NCI-H345 treated with DMSO at 0.1 percent for 48 hours (cell line): ENCODE measurements at regions not wholly inside any gene's neighbourhood (a gene's known extent, or its start where the extent isn't known, plus 50 kb on each side); places are given as distances from the start of the nearest gene placed in this dataset.

Experiments
- DNase-seq: peaks from one replicate; lab custom pipeline; 2025; ENCODE audit not compliant: unreplicated experiment; lab: John Stamatoyannopoulos, UW

DNA sequence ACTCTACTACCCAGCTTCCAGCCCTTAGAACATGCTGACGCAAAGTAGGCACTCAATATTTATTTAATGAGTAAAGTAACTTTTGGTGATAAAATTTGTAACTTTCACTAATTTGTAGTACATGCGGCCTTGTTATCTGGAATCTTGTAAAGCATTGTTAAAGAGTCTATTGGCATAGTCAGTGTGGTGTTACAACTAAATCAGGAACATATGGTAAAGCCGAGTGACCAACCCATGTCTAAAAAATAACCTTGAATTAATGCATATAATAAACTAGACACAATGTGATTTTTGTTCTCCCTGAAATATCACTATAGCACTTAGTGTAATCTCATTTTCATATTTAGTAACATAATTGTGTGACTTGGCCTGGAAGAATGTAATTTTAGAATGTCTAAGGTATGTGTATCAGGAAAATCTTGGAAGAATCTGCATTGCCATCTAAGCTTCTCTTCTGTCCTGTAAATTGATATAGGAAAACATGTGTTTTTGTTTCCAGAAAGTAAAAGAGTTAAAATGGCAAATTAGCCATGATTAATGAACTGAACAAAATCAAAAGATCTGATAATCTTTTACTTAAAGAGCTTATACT lies 256.7 kb upstream of the GNAI1 start:
- DNase-seq, result no peak

DNA sequence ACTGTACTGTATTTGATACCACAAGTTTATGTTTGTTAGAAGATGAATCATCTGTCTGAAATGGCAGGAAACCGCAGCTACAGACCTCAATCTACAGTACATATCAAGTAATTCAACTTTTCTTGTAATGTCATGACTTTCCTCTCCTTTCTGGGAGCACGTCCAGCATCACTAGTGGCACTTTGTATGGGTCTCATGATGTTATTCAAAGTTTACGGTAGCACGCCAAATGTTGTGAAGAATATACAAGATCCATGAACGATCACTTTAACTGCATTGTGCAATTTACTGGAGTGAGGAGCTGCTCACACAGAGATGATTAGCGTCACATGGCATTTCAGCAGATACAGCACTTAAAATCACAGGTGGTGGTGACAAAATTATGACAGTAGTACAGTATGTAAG lies 257.8 kb upstream of the GNAI1 start:
- DNase-seq, result no peak

DNA sequence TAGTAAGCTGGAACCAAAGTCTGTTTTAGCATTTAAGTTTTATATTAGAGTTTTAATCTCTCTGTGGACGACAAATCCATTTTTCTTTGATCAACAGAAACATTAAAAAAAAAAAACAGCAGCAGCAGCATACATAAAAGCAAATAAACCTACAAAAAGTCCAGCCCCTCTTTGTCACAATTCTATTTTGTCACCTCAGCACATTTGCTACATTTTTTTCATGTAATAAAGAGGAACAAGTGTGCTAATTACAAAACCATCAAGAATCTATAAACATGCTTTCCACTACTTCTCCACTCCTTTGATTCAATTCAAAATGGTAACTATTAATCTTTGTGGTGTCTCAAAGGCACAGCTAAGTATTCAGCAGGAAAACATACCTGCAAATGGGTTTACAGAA lies 259.8 kb upstream of the GNAI1 start:
- DNase-seq, result no peak

DNA sequence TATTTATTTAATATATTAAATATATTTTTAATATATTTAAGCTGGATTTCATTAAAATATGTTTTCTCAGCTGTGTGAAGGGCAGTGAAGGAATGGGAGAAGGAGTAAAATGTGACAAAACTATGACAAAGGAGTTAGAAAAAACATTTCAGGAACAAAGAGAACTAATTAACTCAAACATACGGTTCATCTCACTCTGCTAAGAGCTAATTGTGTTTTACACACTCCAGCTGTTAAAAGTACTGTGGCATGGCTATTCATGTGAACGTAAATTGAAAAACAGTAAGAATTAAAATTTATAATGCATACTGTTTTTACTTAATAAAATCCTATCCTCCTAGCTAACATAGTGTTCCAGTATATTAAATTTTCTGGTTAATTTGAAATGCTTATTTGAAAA lies 262.5 kb upstream of the GNAI1 start:
- DNase-seq, result no peak

DNA sequence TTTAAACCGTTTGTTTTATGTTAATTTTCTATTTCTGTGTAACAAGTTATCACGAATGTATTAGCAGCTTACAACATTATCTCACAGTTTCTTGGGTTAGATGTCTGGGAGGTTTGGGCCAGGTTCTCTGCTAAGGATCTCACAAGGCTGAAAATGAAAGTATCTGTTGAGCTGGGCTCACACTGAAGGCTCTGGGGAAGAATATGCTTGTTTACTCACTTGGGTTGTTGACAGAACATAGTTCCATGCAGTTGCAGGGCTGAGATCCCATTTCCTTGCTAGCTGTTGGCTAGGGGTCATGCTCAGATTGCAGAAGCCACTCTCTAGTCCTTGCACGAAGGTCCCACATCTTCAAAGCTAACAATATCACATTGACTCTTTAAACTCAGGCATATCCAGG lies 266.6 kb upstream of the GNAI1 start:
- no peak for DNase-seq

DNA sequence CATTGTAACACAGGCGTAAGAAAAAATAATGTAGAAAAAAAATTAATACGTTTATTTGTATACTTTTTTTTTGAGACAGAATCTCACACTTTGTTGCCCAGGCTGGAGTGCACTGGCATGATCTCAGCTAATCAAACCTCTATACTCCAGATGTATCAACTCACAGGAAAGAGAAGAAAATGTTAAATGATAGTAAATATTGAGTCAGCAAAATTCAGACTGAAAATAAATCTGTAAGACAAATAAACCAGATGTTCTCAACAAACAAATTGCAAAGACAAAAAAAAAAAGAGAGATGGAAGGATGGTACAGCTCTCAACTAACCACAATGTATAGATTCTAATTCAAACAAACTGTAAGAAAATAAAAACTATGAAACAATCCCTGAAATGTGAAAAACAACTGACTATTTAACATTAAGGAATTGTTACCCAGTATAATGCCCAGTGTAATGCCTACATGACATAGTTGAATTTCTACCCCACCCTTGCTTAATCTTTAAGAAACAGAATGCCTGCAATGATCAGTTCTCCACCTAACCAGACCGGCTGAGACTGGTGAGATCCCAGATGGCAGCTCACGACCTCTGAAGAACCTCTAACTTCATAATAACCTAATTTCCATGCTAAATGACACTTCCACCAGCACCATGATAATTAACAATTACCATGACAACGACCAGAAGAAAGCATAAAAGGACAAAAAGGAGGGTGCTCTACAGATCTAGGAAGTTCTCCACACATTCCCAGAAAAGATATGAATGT lies 272.0 kb upstream of the GNAI1 start:
- no peak for DNase-seq

DNA sequence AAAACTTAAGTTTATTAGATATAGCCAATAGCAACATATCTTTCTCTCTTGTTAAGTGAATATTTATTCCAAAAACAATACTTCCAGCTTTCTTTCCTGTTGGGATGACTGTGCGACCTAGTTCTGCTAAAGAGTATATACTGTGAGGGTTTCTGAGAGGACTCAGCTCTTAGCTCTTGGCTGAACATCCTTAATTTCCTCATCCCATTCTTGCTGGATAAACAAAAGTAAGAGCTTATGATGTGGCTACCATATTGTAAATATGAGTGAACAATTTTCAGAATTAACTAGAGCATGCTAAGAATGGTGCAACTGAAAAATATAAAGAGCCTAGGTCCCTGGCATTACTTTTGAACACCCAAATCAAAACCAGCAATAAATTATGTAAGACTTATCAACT lies 279.5 kb upstream of the GNAI1 start:
- no peak for DNase-seq

DNA sequence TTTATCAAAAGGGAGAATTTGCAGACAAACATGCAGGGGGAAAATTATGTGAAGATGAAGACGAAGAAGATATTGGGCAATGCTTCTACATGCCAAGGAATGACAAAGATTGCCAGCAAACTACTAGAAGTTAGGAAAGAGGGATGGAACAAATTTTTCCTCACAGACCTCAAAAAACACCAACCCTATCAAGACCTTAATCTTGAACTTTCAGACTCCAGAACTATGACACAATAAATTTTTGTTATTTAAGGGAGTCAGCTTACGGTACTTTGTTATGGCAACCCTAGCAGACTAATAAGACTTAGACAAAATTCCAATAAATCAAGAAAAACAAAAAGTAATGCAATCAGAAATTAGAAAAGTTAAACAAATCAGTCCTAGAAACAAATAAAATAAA lies 280.0 kb upstream of the GNAI1 start:
- DNase-seq, result no peak

DNA sequence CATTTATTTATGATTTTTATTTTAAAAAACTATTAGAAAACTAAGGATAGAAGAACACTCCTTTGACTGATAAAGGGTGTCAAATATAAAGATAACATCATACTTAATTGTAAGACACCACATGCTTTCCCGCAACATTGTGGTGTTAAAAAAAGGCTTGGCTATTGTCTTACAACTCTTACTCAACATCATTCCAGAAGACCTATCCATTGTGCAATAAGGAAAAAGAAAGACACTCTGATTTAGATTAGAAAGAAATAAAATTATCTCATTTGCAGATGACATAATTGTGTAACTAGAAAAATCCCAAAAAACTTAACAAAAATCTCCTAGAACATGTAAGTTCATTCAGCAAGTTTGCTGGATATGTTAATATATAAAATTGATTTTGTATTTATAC lies 296.7 kb upstream of the GNAI1 start:
- DNase-seq, result no peak

DNA sequence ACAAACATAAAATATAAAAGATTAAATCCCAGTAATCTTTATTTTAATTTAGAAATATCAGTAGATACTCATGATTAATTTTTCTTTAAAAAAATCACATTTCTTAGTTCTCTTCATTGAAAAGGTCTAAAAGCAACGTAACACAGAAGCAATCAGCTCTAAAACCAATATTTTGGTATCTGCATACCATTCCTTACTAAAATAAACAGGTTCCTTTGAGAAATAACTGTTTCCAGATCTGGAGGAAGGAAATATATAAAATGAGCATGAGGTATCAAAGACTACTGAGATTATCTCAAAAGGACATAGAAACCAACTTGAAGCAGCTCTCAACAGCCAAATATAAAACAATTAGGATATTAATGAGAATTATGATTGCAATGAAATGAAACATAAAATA lies 301.0 kb upstream of the GNAI1 start:
- DNase-seq, result no peak

DNA sequence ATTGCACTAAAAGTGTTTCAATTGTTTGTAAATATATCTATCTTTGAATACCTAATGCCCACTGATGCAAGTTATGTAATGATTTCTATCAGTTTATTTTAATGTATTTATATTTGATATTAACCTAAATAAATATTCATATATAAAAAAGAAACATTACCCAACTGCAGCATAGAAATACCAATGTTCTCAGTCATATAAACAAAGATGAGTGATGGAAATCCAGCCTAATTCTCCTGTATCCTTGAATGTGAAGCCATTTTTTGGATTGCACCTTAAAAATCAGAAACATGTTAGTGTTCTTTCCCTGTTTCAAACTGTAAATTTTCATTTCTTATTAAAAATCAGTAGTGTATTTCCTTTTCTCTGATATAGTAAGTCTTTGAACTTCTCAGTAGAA lies 305.8 kb upstream of the GNAI1 start:
- no peak for DNase-seq

DNA sequence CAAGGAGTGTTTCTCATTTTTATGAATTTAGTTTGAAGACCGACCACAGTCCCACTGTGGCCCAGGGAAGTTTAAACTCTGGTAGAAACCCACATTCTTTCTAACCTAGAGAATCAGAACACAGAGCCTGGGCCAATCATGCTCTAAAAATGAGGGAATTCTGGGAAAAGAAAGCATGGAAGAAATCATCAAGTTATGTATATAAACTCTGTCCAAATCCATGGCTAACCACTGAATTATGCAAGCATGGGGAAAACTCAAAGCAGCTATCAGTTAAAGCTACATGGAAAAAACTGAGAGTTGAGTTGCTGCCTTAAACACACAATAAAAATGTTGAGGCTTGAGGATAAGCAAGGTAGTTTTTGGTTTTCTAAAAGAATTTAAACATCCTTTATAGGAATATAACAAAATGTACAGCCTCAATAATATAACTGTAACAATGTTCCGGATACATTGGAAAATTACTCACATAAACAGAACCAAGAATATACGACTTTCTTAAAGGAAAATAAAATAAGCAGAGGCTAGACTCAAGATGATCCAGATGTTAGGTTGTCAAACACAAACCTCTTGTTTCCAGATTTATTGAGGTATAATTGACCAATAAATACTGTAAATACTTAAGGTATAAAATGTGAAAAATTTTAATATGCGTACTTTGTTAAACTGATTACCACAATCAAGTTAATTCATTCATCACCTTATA lies 311.2 kb upstream of the GNAI1 start:
- DNase-seq, result no peak

DNA sequence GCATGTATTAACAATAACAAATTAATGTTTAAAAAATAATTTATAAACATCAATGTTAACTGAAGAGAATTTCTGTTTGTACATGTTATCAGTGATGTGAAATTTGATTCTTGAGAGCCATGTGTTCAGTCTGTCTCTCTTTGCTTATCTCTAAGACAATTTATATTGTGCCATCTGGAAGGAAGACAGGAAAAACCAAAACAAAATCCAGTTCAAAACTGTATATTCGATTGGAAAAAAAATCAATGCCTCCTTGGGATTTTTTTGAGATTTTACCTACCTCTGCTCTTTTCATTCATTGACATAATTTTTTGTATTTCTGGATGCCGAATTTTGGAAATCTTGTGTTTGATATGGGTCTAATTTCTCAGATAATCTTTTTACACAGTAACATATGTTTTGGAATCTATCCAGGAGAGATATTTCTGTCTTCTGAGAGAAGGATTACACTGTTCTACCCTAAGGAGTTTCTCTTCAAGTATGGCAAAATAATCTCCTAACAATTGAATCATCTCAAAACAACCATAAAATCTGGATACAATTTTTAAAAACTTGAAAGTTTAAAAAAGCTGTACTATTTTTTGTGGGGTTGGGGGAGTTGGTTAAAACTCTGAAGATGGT lies 311.9 kb upstream of the GNAI1 start:
- no peak for DNase-seq

DNA sequence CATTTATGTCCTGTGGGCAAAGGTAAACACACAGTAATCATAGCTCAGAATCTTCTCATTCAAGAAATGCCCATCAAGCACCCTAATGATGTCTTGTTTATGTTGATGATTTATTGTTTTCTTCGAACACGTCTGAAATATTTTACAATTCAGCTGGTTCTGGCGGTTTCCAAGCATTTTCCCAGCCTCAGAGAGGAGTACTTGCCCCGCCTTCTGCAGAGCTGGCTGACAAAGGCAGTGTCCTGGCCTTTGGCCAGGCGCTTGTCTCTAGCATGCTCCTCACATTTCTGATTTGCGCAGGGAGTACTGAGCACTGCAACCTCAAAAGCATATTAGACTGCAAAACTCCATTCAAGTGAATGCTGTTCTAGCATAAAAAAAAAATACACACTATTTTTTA lies 314.2 kb upstream of the GNAI1 start:
- no peak for DNase-seq

DNA sequence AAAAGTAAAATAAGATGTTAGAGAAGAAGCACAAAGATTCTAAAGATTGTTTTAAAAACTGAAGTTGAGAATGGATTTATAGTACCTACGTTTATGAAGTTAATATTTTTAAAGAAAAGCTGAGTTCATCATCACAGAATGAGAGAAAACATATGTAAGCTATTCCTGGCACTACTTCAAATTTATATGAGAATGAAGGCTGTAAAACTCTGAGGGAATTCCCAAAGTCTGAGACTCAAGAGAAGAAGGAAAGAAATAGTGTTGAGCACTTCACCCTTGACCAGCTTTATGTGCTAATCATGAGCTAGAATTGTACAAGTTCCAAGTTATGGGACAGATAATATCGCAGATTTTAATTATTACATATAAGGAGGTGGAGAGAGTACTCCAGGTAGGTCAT lies 323.7 kb upstream of the GNAI1 start:
- no peak for DNase-seq

DNA sequence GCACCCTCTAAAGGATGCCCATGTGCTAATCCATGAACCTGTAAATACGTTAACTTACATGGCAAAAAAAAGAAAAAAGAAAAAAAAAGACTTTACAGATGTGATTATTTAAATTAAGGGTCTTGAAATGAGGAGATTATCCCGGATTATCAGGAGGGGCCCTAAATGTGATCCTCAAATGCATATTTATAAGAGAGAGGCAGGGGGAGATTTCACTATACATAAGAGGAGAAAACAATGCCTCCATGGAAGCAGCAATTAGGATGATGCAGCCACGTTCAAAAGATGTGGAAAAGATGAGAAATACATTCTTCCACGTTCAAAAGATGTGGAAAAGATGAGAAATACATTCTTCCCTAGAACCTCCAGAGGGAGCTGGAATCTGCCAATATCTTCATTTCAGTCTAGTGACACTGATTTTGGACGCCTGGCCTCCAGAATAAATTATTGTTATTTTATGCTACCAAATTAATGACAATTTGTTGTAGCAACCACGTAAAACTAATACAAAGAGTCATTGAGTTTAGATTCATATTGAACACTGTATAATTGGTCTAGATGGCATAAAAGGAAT lies 328.4 kb upstream of the GNAI1 start:
- no peak for DNase-seq

DNA sequence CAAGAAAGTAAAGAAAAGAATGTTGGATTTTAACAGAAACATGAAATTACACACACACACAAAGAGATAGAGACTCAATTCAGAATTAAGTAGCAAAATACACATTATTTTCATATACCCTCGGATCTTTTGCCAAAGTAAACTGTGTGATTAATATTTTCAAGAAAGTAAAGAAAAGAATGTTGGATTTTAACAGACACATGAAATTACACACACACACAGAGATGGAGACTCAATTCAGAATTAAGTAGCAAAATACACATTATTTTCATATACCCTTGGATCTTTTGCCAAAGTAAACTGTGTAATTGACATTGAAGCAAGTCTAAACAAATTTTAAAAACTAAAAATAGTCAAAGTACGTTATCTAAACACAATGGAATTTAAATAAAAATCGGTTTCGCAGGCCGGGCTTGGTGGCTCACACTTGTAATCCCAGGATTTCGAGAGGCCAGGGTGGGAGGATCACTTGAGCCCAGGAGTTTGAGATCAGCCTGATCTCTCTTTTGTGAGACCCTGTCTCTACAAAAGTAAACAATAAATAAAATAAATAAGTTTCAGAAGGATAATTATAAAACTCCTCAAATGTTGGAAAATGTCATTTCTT lies 337.3 kb upstream of the MAGI2 start:
- DNase-seq, result no peak

DNA sequence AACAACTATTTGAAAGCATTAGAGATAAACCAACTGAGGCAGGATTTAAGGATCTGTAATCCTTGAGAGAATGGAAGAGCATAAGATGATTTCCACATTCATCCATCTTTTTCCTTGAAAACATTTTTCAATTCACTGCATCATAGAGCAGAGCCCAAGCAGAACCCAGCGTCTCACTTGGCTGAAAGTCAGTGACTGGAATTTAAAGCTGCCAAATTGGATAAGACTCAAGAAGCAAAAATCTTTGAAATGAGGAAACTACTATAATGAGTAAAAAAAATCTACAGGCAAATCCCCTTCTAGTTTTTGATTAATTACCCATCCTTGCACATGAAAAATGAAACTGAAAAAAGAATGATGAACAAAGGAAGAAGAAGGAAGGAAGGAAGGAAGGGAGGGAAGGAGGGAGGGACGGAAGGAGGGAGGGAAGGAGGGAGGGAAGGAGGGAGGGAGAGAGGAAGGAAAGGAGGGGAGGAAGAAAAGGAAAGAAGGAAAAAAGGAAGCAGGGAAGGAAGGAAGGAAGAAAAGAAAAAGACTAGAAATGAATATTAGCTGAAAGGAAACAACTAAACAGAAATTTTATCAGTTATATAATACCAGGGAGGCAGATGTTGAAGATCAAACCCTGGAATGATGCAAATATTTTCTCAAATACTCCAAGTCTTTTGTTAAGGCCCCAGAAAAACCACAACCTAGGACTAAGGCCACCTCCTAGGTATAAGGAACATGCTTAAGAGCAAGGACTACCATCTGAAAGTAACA lies 336.3 kb upstream of the MAGI2 start:
- no peak for DNase-seq

DNA sequence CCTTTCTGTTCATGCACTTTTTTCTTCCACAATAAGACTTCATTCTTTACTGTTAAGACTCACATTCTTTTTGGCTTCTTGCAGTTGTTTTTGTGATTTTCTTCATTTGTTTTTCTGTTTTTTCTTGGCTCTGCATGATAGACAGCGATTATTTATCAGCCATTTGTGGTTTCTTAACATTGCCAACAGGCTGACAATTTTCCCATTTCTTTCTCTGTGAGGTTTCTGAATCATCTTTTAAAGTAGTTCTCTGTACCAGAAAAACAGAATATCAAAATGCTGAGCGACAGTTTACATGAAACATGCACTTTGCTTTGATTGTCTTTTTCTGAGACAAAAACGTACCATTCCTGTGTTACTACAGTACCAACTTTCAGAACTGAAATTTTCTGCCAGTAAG lies 334.2 kb upstream of the MAGI2 start:
- no peak for DNase-seq

DNA sequence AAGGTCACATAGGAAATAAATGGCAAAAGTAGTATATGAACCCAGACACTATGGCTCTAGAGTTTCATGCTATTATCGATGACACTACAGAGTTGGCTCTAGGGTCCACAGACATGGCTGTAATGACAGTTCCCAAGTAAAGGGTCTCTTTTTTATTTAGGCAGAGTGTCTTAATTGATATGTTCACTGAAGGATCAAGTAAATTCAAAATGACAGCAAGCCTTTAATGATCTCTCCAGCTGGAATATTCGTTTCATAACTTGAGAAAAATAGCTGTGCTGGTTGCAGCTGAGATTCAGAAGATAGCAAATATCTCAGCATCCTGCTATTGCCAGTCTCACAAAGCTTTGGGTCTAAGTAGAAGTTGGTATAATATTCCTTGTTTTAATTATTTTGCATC lies 333.6 kb upstream of the MAGI2 start:
- DNase-seq, result no peak

DNA sequence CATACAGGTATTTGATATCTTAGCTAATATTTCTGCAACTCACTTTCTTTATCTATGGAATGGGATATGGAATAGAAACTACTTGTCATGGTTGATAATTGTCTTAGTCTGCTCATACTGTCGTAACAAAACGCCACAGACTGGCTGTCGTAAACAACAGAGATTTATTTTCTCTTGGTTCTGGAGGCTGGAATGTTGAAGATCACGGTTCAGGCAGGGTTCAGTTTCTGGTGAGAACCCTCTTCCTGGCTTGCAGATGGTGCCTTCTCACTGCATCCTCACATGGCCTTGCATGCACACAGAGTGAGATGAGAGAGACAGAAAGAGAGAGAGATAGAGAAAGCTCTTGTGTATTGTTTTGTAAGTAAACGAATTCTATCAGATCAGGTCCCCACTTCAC lies 332.7 kb upstream of the MAGI2 start:
- no peak for DNase-seq
